CD4-positive, alpha-beta T cell (primary cell): ENCODE measurements at regions not wholly inside any gene's neighbourhood (a gene's known extent, or its start where the extent isn't known, plus 50 kb on each side); places are given as distances from the start of the nearest gene placed in this dataset.

Experiments
- ATAC-seq: fragments of 200-7000 bp; cut with Tn5 transposase; one replicate; pipeline ENCODE4 v1.10.0; 2022; ENCODE audit warnings: mild to moderate bottlenecking; ENCODE audit not compliant: poor library complexity
- CTCF ChIA-PET: fragments of 350-600 bp; sonication (Branson Sonifier 250); formaldehyde crosslinking; loops from one replicate; lab custom pipeline; 2021; ENCODE audit warnings: antibody characterized with exemption, inconsistent platforms; lab: Charles Lee
- POLR2A ChIA-PET: fragments of 350-600 bp; sonication (Branson Sonifier 250); formaldehyde crosslinking; loops from one replicate; lab custom pipeline; 2021; ENCODE audit warnings: antibody characterized with exemption, inconsistent platforms; lab: Charles Lee
- DNase-seq, 14 experiments: peaks; one replicate each; pipeline ENCODE4 v3.0.0-alpha.2; 2013 to 2020; ENCODE audit warnings: mixed read lengths in 2 of 14
- H3K27ac ChIP-seq, 2 donors: one replicate each; pipeline versions ENCODE4 v1.5.1 to v1.7.0; 2013; ENCODE audit warnings: low read length in 2 of 2, low read depth in 1 of 2, mild to moderate bottlenecking in 1 of 2
- H3K27me3 ChIP-seq, 2 experiments: 1 replicate in 1 of 2; 2 replicates in 1 of 2; pipeline versions ENCODE4 v1.6.1 to v1.7.0; 2013; ENCODE audit warnings: low read length in 2 of 2, control low read depth in 1 of 2, mild to moderate bottlenecking in 1 of 2, moderate library complexity in 1 of 2; ENCODE audit not compliant: insufficient read depth in 2 of 2, control insufficient read depth in 1 of 2
- H3K36me3 ChIP-seq: one replicate; pipeline ENCODE4 v1.6.1; 2013; ENCODE audit warnings: low read length, control low read depth; ENCODE audit not compliant: insufficient read depth
- H3K4me1 ChIP-seq: one replicate; pipeline ENCODE4 v1.6.1; 2013; ENCODE audit warnings: low read length, control low read depth; ENCODE audit not compliant: insufficient read depth
- H3K4me3 ChIP-seq: one replicate; pipeline ENCODE4 v1.5.1; 2013; ENCODE audit warnings: mild to moderate bottlenecking, low read length, moderate library complexity
- H3K9me3 ChIP-seq, 2 experiments: 1 replicate in 1 of 2; 2 replicates in 1 of 2; pipeline versions ENCODE4 v1.6.1 to v1.7.0; 2013; ENCODE audit warnings: low read length in 2 of 2, mild to moderate bottlenecking in 2 of 2, control low read depth in 1 of 2, moderate library complexity in 1 of 2; ENCODE audit not compliant: control insufficient read depth in 1 of 2, insufficient read depth in 1 of 2
- H3K27ac Mint-ChIP-seq: one replicate; pipeline ENCODE4 v1.8.0; 2020; ENCODE audit warnings: mixed read lengths
- H3K27me3 Mint-ChIP-seq: one replicate; pipeline ENCODE4 v1.8.0; 2021; ENCODE audit warnings: mixed read lengths
- H3K36me3 Mint-ChIP-seq: one replicate; pipeline ENCODE4 v1.8.0; 2021; ENCODE audit warnings: low read depth, mixed read lengths
- H3K4me1 Mint-ChIP-seq: one replicate; pipeline ENCODE4 v1.8.0; 2021; ENCODE audit warnings: low read depth, mixed read lengths
- H3K4me3 Mint-ChIP-seq: one replicate; pipeline ENCODE4 v1.8.0; 2020; ENCODE audit warnings: mild to moderate bottlenecking, mixed read lengths
- H3K9me3 Mint-ChIP-seq: one replicate; pipeline ENCODE4 v1.8.0; 2020; ENCODE audit warnings: mixed read lengths
- intact Hi-C, 2 experiments: fragments of 100-400 bp; cut with DNase I in 1 of 2; cut with micrococcal nuclease in 1 of 2; formaldehyde crosslinking; loops; one replicate each; pipeline versions ENCODE4 v1.15.1 to v1.9.0; 2023 to 2025; cut with DNase I, micrococcal nuclease
- TF ChIP-seq, protein P1 (sequence below): fragments of 200-600 bp; IDR thresholded peaks from one replicate; pipeline ENCODE4 v1.8.0; 2022; ENCODE audit warnings: antibody characterized with exemption, mild to moderate bottlenecking

DNA sequence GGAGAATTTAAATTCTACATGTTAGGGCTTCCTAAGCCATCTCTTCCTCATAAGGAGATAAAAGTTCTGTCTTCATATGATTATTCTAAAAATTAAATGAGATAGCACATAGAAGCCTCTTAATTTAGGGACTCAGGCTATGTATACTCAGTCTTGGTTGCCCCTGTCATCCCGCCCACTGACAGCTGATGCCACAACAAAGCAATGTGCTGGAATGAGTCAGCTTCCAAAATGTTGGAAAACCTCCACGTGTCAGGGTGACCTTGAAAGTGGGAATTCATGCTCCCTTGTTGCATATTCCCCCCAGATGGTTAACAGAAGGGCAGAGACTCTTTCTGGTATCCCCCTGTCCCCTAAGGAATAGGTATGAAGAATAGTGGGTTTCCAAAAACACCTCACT is 238.0 kb upstream of the DDHD1 start:
- no peak for DNase-seq
- no peak overlapping the region for H3K27ac ChIP-seq
- ATAC-seq, result no peak
- no peaks in the 10 kb centered on the region for H3K36me3 Mint-ChIP-seq
- peaks cover 8% of the 10 kb centered on the region for H3K9me3 Mint-ChIP-seq
- no peaks in the 10 kb centered on the region for H3K27me3 ChIP-seq
- TF ChIP-seq, protein P1, sequence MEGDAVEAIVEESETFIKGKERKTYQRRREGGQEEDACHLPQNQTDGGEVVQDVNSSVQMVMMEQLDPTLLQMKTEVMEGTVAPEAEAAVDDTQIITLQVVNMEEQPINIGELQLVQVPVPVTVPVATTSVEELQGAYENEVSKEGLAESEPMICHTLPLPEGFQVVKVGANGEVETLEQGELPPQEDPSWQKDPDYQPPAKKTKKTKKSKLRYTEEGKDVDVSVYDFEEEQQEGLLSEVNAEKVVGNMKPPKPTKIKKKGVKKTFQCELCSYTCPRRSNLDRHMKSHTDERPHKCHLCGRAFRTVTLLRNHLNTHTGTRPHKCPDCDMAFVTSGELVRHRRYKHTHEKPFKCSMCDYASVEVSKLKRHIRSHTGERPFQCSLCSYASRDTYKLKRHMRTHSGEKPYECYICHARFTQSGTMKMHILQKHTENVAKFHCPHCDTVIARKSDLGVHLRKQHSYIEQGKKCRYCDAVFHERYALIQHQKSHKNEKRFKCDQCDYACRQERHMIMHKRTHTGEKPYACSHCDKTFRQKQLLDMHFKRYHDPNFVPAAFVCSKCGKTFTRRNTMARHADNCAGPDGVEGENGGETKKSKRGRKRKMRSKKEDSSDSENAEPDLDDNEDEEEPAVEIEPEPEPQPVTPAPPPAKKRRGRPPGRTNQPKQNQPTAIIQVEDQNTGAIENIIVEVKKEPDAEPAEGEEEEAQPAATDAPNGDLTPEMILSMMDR, result no peak
- intact Hi-C loops, result no loop called here
- ChIA-PET CTCF (no interaction called here), POLR2A (no interaction called here)
- peaks cover 14 to 18% of the 10 kb centered on the region in 2 experiments for H3K9me3 ChIP-seq
- H3K36me3 ChIP-seq, result no peaks in the 10 kb centered on the region
- no peak overlapping the region for H3K4me3 ChIP-seq
- no peak overlapping the region for H3K27ac Mint-ChIP-seq
- no peaks in the 10 kb centered on the region for H3K4me1 Mint-ChIP-seq
- no peaks in the 10 kb centered on the region for H3K27me3 Mint-ChIP-seq
- H3K4me1 ChIP-seq, result no peaks in the 10 kb centered on the region
- H3K4me3 Mint-ChIP-seq, result no peak overlapping the region

DNA sequence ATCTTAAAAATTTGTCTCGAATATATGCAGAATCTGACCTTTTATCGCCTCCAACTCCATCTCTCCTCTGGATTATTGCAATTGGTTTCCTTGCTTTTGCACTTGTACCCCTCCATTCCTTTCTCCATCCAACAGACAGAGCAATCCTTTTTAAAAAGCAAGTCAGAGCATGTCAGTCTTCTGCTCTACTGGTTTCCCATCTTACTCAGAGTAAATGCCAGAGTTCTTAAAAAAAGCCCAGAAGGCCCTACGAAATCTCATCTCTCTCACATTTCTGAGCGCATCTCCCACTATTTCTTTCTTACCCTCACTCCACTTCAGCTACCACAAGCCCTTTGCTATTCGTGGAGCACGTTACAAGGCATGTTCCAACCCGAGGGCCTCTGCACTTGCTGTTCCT is 236.9 kb upstream of the DDHD1 start:
- peaks cover 8% of the 10 kb centered on the region for H3K9me3 Mint-ChIP-seq
- H3K27me3 Mint-ChIP-seq, result no peaks in the 10 kb centered on the region
- Histone ChIP-seq H3K4me1 (no peaks in the 10 kb centered on the region), H3K4me3 (no peak overlapping the region), H3K27me3 (no peaks in the 10 kb centered on the region), H3K9me3 (peaks cover 10 to 11% of the 10 kb centered on the region in 2 experiments), H3K36me3 (no peaks in the 10 kb centered on the region), H3K27ac (no peak overlapping the region)
- intact Hi-C loops, result no loop called here
- ChIA-PET CTCF (no interaction called here), POLR2A (no interaction called here)
- TF ChIP-seq, protein P1, result no peak
- DNase-seq, result no peak
- H3K36me3 Mint-ChIP-seq, result no peaks in the 10 kb centered on the region
- no peaks in the 10 kb centered on the region for H3K4me1 Mint-ChIP-seq
- no peak overlapping the region for H3K4me3 Mint-ChIP-seq
- H3K27ac Mint-ChIP-seq, result no peak overlapping the region
- ATAC-seq, result no peak

DNA sequence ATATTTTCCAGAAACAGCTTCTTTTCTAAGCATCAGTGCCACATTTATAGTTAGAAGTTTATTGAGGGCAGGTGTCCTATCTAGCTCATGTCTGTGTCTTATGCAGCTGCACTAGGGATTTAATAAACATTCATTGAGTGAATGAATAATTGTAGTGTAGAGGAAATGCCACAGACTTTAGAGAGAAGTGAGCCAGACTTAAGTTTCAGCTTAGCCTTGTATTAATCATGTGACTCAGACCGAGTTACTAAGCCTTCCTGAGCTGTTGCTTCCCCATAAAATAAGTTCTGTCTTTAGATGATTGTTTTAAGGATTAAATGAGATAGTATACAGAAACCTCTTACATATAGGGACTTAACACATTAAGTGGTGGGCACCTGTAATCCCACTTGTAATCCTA is 236.1 kb upstream of the DDHD1 start:
- H3K36me3 ChIP-seq, result no peaks in the 10 kb centered on the region
- no peaks in the 10 kb centered on the region for H3K4me1 ChIP-seq
- no peak overlapping the region for H3K27ac ChIP-seq
- no peak for DNase-seq
- TF ChIP-seq, protein P1, result no peak
- Mint-ChIP-seq H3K4me3 (no peak overlapping the region), H3K4me1 (no peaks in the 10 kb centered on the region), H3K27ac (no peak overlapping the region), H3K9me3 (peaks cover 2% of the 10 kb centered on the region), H3K36me3 (no peaks in the 10 kb centered on the region), H3K27me3 (no peaks in the 10 kb centered on the region)
- no peak overlapping the region for H3K4me3 ChIP-seq
- POLR2A ChIA-PET, result no interaction called here
- CTCF ChIA-PET, result no interaction called here
- no peaks in the 10 kb centered on the region for H3K27me3 ChIP-seq
- H3K9me3 ChIP-seq, result peaks cover 2 to 11% of the 10 kb centered on the region in 2 experiments
- ATAC-seq, result no peak
- intact Hi-C loops, result no loop called here
